ENCODE measurements at regions not wholly inside any gene's neighbourhood (a gene's known extent, or its start where the extent isn't known, plus 50 kb on each side); places are given as distances from the start of the nearest gene placed in this dataset.

GRCh38 chr13:29905845-29906244 lies 55.4 kb upstream of the UBL3 start:
- TF ChIP-seq CTCF (IDR thresholded peaks at IDR 0.05; ENCODE audit: insufficient read depth, low read depth, low read length, missing control alignments) = no peak
- no peak overlapping the region for H3K4me3 ChIP-seq (ENCODE audit: low read depth, low read length)
- no peak for DNase-seq (ENCODE audit: low read depth)

- H3K4me3 ChIP-seq (ENCODE audit: low read depth, low read length) = no peak overlapping the region
- no peak for TF ChIP-seq CTCF (IDR thresholded peaks at IDR 0.05; ENCODE audit: insufficient read depth, low read depth, low read length, missing control alignments)
- no peak for DNase-seq (ENCODE audit: low read depth)
These were observed 53.6 kb upstream of the UBL3 start for GRCh38 chr13:29903996-29904395.

GRCh38 chr13:29903543-29903942 lies 53.1 kb upstream of the UBL3 start:
- DNase-seq (ENCODE audit: low read depth) = no peak
- no peak for TF ChIP-seq CTCF (IDR thresholded peaks at IDR 0.05; ENCODE audit: insufficient read depth, low read depth, low read length, missing control alignments)
- H3K4me3 ChIP-seq (ENCODE audit: low read depth, low read length) = no peak overlapping the region

GRCh38 chr13:29902632-29903305 lies 52.4 kb upstream of the UBL3 start:
- no peak for TF ChIP-seq CTCF (IDR thresholded peaks at IDR 0.05; ENCODE audit: insufficient read depth, low read depth, low read length, missing control alignments)
- DNase-seq (ENCODE audit: low read depth) = no peak
- H3K4me3 ChIP-seq (ENCODE audit: low read depth, low read length) = no peak overlapping the region

GRCh38 chr13:29901710-29902631 lies 51.6 kb upstream of the UBL3 start:
- DNase-seq (ENCODE audit: low read depth) = no peak
- H3K4me3 ChIP-seq (ENCODE audit: low read depth, low read length) = no peak overlapping the region
- no peak for TF ChIP-seq CTCF (IDR thresholded peaks at IDR 0.05; ENCODE audit: insufficient read depth, low read depth, low read length, missing control alignments)

Measured in GM12865 (cell line).